Astrocyte of the cerebellum (primary cell): ENCODE measurements at regions not wholly inside any gene's neighbourhood (a gene's known extent, or its start where the extent isn't known, plus 50 kb on each side); places are given as distances from the start of the nearest gene placed in this dataset.

Experiments
- DNase-seq: peaks from one replicate; pipeline ENCODE4 v3.0.0-alpha.2; 2011; ENCODE audit warnings: low read depth
- H3K4me3 ChIP-seq: 2 replicates; pipeline ENCODE4 v1.5.1; 2011; ENCODE audit warnings: mild to moderate bottlenecking, low read depth, low read length, moderate library complexity
- CTCF ChIP-seq: IDR thresholded peaks from 2 replicates; pipeline ENCODE4 v1.5.1; 2012; ENCODE audit warnings: low read length, low read depth, moderate library complexity, mild to moderate bottlenecking; ENCODE audit errors: missing control alignments
- in situ Hi-C: cut with HindIII; loops from 2 replicates; pipeline ENCODE4 v1.10.0; 2017; ENCODE audit warnings: low sequenced_read_pairs

DNA sequence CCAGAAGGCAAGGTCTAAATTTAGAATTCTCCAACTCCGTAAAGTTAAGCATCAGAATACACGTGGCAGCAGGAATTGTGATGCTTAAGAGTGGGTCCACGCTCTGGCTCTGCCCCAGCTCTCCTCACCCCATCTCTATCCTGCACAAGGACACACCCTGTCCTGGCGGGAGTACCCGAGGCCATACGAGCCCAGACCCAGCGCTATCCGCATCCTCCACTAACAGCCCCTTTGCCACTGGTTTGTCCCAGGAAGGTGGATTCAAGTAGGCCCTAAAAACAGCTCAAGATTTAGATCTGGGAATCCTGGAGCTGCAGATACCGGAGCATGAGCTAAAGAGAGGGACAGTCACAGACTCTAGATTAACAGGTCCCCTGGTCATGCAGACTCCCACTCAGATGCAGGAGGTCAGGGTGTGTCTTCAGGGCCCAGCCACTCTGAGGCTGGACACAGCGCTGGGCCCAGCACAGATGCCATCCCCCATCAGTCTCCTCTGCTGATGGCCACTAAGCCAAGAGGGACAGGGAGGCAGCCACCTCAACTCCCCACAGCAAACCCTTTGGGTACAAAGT is 393.3 kb downstream of the NPHP4 start:
- in situ Hi-C loops, result no loop called here
- H3K4me3 ChIP-seq, result no peak overlapping the region
- no peak for DNase-seq
- no peak for TF ChIP-seq CTCF

DNA sequence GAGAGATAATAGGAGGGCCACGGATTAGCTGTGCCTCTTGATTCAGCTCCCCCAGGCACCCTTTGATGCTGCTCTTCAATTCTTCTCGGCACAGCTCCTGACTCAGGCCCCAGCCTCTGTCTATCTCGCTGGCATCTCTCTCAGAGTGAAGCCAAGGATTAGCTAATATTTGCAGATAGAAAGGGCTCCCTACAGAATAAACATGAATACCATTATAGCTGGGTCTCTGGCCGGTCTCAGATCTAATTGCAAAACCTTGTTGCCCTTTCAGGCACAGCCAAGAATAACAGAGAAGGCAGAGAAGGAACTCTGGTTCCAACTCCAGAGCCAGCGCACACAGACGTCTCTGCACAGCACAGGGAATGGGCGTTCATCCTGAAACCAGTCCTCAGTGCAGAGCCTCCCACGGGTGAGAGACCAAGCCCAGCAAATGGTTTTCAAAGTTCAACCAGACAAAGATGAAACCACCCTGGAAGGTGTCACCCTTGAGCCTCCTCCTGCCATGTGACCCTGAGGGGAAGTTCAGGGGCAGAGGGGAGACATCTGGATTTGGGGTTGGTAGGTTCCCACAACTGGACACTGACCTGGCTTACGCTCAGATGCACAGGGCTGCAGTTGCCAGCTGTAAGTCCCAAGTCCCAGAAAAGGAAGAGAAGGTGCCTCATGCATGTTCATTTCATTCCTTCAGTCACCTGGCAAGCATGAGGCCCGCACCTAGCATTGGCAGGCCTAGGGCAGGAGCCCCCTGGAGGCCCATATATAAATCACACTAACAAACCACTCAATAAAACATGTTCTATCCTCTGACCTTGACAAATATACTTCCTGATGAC is 394.0 kb downstream of the NPHP4 start:
- in situ Hi-C loops, result no loop called here
- TF ChIP-seq CTCF, result no peak
- no peak for DNase-seq
- no peak overlapping the region for H3K4me3 ChIP-seq

DNA sequence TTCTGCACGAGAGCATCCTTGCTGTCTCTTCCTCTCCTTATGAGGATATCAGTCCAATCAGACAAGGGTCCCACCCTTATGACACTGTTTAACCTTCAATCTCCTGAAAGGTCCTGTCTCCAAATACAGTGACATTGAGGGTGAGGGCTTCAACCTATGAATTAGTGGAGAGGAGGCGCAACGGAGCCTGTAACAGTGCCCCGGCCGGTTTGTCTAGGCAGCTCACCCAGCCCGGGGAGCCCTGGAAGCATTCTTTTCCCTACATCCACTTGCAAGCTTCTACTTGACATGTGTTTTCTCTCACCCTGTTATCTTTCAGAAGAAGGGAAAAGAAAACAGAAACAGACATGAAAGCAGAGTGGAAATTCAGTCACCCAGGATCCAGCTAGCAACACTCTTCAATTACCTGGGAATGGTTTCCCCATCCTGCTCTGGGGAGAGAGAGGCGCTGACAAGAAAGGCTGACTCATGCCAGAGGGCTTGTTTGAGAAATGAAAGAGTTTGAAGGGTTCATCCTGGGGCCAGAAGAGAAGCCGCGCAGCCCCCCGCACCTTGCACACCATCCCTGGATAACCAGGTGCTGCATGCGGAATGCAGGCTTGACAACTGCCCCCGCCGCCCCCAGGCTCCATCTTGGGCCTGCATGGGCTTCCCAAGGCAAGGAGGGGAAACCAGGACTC is 394.9 kb downstream of the NPHP4 start:
- H3K4me3 ChIP-seq, result no peak overlapping the region
- in situ Hi-C loops, result no loop called here
- no peak for TF ChIP-seq CTCF
- DNase-seq, result no peak

- TF ChIP-seq CTCF, result no peak
- H3K4me3 ChIP-seq, result no peak overlapping the region
- in situ Hi-C loops, result no loop called here
- no peak for DNase-seq
Measured at GRCh38 chr1:5596651-5597050, 395.6 kb downstream of the NPHP4 start.

- no peak for DNase-seq
- no peak for TF ChIP-seq CTCF
- in situ Hi-C loops, result no loop called here
- H3K4me3 ChIP-seq, result no peak overlapping the region
Measured at GRCh38 chr1:5595531-5596170, 396.6 kb downstream of the NPHP4 start.

- DNase-seq, result no peak
- no peak for TF ChIP-seq CTCF
- in situ Hi-C loops, result no loop called here
- no peak overlapping the region for H3K4me3 ChIP-seq
Measured at GRCh38 chr1:5594056-5594956, 397.9 kb downstream of the NPHP4 start.
